Fibroblast of lung (primary cell): ENCODE measurements at regions not wholly inside any gene's neighbourhood (a gene's known extent, or its start where the extent isn't known, plus 50 kb on each side); places are given as distances from the start of the nearest gene placed in this dataset.

Source experiments
- EZH2 ChIP-seq: IDR thresholded peaks from 2 replicates; pipeline ENCODE4 v1.5.1; 2012; ENCODE audit warnings: low read length, control low read depth, mild to moderate bottlenecking; ENCODE audit errors: missing control alignments
- TF ChIP-seq, protein P1 (sequence below), 2 donors: IDR thresholded peaks in 1 of 2; conservative IDR thresholded peaks in 1 of 2; 1 replicate in 1 of 2; 2 replicates in 1 of 2; pipeline ENCODE4 v1.5.1; 2011 to 2012; ENCODE audit warnings: low read length in 2 of 2, control low read depth in 1 of 2, inconsistent platforms in 1 of 2, low read depth in 1 of 2, mild to moderate bottlenecking in 1 of 2

DNA sequence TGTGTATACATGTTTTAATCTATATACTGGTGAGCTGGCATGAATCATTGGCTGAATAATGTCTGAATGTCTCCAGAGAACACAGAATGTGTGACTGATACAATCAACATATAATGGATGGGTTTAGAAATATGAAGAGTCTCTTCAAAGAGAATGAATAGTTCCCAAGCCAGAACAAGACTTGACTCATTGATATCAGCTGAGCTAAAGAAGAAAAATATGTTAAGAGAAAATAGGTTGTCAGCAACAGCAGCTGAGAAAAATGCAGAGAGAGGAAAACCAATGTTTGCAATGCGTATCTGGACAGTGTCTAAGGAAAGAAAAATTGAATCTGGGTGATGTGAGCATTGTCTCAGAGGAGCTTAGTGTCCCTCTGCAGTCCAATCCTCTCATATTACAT is 1281.8 kb upstream of the TENM4 start:
- TF ChIP-seq, protein P1, sequence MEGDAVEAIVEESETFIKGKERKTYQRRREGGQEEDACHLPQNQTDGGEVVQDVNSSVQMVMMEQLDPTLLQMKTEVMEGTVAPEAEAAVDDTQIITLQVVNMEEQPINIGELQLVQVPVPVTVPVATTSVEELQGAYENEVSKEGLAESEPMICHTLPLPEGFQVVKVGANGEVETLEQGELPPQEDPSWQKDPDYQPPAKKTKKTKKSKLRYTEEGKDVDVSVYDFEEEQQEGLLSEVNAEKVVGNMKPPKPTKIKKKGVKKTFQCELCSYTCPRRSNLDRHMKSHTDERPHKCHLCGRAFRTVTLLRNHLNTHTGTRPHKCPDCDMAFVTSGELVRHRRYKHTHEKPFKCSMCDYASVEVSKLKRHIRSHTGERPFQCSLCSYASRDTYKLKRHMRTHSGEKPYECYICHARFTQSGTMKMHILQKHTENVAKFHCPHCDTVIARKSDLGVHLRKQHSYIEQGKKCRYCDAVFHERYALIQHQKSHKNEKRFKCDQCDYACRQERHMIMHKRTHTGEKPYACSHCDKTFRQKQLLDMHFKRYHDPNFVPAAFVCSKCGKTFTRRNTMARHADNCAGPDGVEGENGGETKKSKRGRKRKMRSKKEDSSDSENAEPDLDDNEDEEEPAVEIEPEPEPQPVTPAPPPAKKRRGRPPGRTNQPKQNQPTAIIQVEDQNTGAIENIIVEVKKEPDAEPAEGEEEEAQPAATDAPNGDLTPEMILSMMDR (conservative IDR thresholded peaks at IDR 0.05 in 1 of 2, IDR thresholded peaks at IDR 0.05 in 1 of 2; ENCODE audit: low read depth in 1 of 2, low read length in 2 of 2): no peak
- TF ChIP-seq EZH2: no peak
